GOT3 (cell line): ENCODE measurements at regions not wholly inside any gene's neighbourhood (a gene's known extent, or its start where the extent isn't known, plus 50 kb on each side); places are given as distances from the start of the nearest gene placed in this dataset.

Experiments
- DNase-seq: peaks from one replicate; lab custom pipeline; 2025; ENCODE audit warnings: mixed read lengths; lab: John Stamatoyannopoulos, UW

- DNase-seq: no peak
Measured at GRCh38 chr3:16658004-16658924, 53.0 kb upstream of the DAZL start.

GRCh38 chr3:16658925-16659793, 53.9 kb upstream of the DAZL start:
- no peak for DNase-seq

GRCh38 chr3:16663854-16664712, 58.9 kb upstream of the DAZL start:
- no peak for DNase-seq

GRCh38 chr3:16665282-16665741, 60.1 kb upstream of the DAZL start:
- peak; percentile 7 for DNase-seq

GRCh38 chr3:16666206-16666605, 61.0 kb upstream of the DAZL start:
- DNase-seq: no peak

- DNase-seq: no peak
Measured at GRCh38 chr3:16667633-16668032, 62.4 kb upstream of the DAZL start.

- no peak for DNase-seq
Measured at GRCh38 chr3:16668776-16669545, 63.7 kb upstream of the DAZL start.

GRCh38 chr3:16670191-16670590, 65.0 kb upstream of the DAZL start:
- DNase-seq: no peak

GRCh38 chr3:16671690-16672089, 66.5 kb upstream of the DAZL start:
- DNase-seq: no peak

- DNase-seq: no peak
Measured at GRCh38 chr3:16673530-16673929, 68.3 kb upstream of the DAZL start.

GRCh38 chr3:16675805-16676204, 70.6 kb upstream of the DAZL start:
- no peak for DNase-seq

- DNase-seq: no peak
Measured at GRCh38 chr3:16686679-16687078, 81.5 kb upstream of the DAZL start.

GRCh38 chr3:16687221-16687620, 82.0 kb upstream of the DAZL start:
- no peak for DNase-seq

- no peak for DNase-seq
Measured at GRCh38 chr3:16692486-16693344, 87.5 kb upstream of the DAZL start.

GRCh38 chr3:16693820-16694219, 88.6 kb upstream of the DAZL start:
- DNase-seq: no peak

GRCh38 chr3:16695710-16696109, 90.5 kb upstream of the DAZL start:
- no peak for DNase-seq

- no peak for DNase-seq
Measured at GRCh38 chr3:16697443-16698147, 92.4 kb upstream of the DAZL start.

- DNase-seq: no peak
Measured at GRCh38 chr3:16700651-16701050, 95.4 kb upstream of the DAZL start.

- no peak for DNase-seq
Measured at GRCh38 chr3:16704941-16705340, 99.7 kb upstream of the DAZL start.
